Immature natural killer cell (primary cell): ENCODE measurements at regions not wholly inside any gene's neighbourhood (a gene's known extent, or its start where the extent isn't known, plus 50 kb on each side); places are given as distances from the start of the nearest gene placed in this dataset.

Source experiments
- DNase-seq, 3 donors: peaks; one replicate each; pipeline ENCODE4 v3.0.0; 2022; ENCODE audit warnings: mixed read lengths in 1 of 3
- H3K27ac Mint-ChIP-seq, 6 donors: one replicate each; pipeline ENCODE4 v1.8.0; 2020; ENCODE audit warnings: mixed read lengths in 6 of 6, mild to moderate bottlenecking in 5 of 6, inconsistent platforms in 4 of 6, moderate library complexity in 3 of 6
- H3K27me3 Mint-ChIP-seq, 3 donors: one replicate each; pipeline ENCODE4 v1.8.0; 2020 to 2021; ENCODE audit warnings: low read depth in 3 of 3, mild to moderate bottlenecking in 3 of 3, mixed read lengths in 3 of 3, moderate library complexity in 3 of 3, inconsistent platforms in 1 of 3
- H3K36me3 Mint-ChIP-seq, 3 donors: one replicate each; pipeline ENCODE4 v1.8.0; 2020; ENCODE audit warnings: mixed read lengths in 3 of 3, inconsistent platforms in 2 of 3, mild to moderate bottlenecking in 2 of 3
- H3K4me1 Mint-ChIP-seq, 2 donors: one replicate each; pipeline ENCODE4 v1.8.0; 2020; ENCODE audit warnings: inconsistent platforms in 2 of 2, mild to moderate bottlenecking in 2 of 2, mixed read lengths in 2 of 2, moderate library complexity in 1 of 2
- H3K4me3 Mint-ChIP-seq, 5 donors: one replicate each; pipeline ENCODE4 v1.8.0; 2020; ENCODE audit warnings: mild to moderate bottlenecking in 5 of 5, mixed read lengths in 5 of 5, inconsistent platforms in 3 of 5, moderate library complexity in 3 of 5
- H3K9me3 Mint-ChIP-seq, 6 donors: one replicate each; pipeline ENCODE4 v1.8.0; 2020; ENCODE audit warnings: mild to moderate bottlenecking in 6 of 6, mixed read lengths in 6 of 6, inconsistent platforms in 4 of 6, moderate library complexity in 3 of 6

DNA sequence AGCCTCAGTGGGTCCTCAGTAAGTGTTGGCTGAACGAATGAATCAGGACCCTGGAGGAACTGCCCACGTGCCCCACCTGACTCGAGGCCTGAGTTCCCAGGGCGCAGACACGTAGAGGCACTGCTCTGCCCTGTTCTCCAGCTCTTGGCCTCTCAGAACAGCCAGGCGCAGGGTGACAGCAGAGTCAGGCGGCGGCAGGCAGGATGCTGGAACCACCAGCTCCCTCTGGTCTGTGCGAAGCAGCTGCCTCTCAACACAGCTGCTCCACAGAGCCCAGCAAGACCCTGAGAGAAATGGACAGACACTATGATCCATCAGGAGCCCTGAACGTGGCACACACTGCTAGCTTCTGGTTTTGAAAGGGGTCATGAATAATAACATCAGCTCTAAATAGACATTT, 53.1 kb upstream of the BCO1 start:
- Mint-ChIP-seq H3K4me1 (no peaks in the 10 kb centered on the region), H3K27me3 (peaks cover 1 to 5% (median 3%) of the 10 kb centered on the region in 3 donors), H3K4me3 (no peak overlapping the region), H3K27ac (no peak overlapping the region), H3K36me3 (no peaks in the 10 kb centered on the region), H3K9me3 (no peaks in the 10 kb centered on the region)
- no peak for DNase-seq

DNA sequence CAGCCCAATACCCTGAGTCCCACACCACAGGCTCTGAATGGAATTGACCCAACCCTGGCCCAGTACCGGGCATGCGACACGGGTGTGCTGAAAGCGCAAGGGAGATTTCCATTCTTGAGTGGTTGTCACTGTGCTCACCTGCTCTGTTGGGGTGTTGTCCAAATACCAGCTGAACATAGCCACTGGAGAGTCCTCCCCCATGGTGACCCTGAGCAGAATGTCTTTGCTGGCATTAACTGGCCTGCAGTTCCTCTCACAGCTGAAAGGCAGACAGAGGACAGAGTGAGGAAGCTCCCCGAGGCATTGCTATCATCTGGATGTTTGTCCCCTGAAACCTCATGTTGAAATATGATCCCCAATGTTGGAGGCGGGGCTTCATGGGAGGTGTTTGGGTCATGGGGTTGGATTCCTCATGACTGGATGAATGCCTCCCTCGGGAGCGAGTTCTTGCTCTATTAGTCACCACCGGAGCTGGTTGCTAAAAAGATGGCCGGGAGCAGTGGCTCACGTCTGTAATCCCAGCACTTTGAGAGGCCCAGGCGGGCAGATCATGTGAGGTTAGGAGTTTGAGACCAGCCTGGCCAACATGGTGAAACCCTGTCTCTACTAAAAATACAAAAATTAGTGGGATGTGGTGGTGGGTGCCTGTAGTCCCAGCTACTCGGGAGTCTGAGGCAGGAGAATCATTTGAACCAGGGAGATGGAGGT, 57.3 kb upstream of the BCO1 start:
- no peak overlapping the region for H3K4me3 Mint-ChIP-seq
- H3K36me3 Mint-ChIP-seq: no peaks in the 10 kb centered on the region
- H3K27me3 Mint-ChIP-seq: peaks cover 1 to 3% (median 3%) of the 10 kb centered on the region in 3 donors
- H3K9me3 Mint-ChIP-seq: no peaks in the 10 kb centered on the region
- H3K27ac Mint-ChIP-seq: no peak overlapping the region
- no peak for DNase-seq
- H3K4me1 Mint-ChIP-seq: no peaks in the 10 kb centered on the region

DNA sequence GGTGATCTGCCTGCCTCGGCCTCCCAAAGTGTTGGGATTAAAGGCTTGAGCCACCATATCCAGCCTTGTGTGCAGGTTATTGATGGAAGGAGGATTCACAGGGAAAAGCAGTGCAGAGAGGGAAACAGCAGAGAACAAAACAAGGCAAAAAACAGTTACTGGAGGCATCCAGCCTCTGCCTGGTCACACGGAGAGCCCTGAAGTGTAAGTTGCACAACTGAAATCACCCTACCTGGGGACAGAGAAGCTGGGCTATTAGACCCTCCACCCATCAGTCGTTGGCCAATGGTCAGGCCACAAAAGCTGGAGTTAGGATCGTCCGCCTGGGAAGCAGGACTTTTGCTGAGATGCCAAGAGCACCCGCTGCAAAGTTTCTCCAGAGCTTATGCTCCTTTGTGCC, 57.9 kb upstream of the BCO1 start:
- no peaks in the 10 kb centered on the region for H3K4me1 Mint-ChIP-seq
- no peak for DNase-seq
- H3K27ac Mint-ChIP-seq: no peak overlapping the region
- H3K4me3 Mint-ChIP-seq: no peak overlapping the region
- no peaks in the 10 kb centered on the region for H3K9me3 Mint-ChIP-seq
- peaks cover 1 to 3% (median 3%) of the 10 kb centered on the region in 3 donors for H3K27me3 Mint-ChIP-seq
- no peaks in the 10 kb centered on the region for H3K36me3 Mint-ChIP-seq

DNA sequence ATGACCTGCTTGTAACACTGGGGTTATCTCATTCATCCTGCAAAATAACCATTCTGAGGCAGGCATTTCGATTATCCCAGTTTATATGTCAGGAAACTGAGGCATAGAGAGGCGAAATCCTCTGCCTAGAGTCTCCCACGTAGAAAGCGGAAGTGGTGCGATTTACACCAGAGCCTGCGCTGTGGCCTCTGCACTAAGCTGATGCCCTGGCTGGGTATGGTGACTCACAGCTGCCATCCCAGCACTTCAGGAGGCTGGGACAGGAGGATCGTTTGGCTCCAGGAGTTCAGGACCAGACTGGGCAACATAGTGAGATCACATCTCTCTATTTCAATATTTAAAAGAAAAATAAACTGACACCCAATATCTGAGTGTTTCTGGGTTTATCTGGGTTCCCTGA, 59.3 kb upstream of the BCO1 start:
- no peak for DNase-seq
- Mint-ChIP-seq H3K27ac (no peak overlapping the region), H3K4me3 (no peak overlapping the region), H3K36me3 (no peaks in the 10 kb centered on the region), H3K27me3 (peaks cover 1 to 3% (median 2%) of the 10 kb centered on the region in 3 donors), H3K9me3 (no peaks in the 10 kb centered on the region), H3K4me1 (no peaks in the 10 kb centered on the region)

DNA sequence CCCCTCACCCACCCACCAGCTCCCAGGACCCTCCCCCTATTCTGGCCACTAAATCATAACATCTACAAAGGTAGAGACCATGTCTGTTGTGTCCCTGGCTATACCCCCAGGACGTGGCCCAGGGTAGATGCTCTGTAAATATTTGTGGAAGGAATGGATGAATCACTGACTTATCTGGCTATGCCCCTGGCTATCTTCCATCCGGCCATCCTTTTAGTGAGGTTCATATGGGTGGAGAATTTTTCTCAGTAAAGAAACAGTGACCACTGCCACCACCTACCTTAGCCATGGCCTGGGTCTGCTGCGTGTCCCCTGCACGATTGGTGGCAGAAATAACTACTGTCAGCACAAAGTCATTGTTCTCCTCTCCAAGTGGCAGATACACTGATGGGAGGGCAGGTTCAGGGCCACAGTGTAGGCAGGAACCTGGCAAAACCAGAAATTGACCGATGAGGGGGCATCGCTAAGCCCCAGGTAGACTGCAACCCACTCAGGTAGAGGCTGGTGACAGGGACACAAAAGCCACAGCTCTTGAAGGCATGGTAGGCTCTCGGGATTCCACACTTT, 63.1 kb upstream of the BCO1 start:
- Mint-ChIP-seq H3K9me3 (no peaks in the 10 kb centered on the region), H3K27ac (peak overlapping the region in 1 of 6 donors; percentile 28), H3K4me3 (no peak overlapping the region), H3K4me1 (no peaks in the 10 kb centered on the region), H3K36me3 (no peaks in the 10 kb centered on the region), H3K27me3 (peaks cover under 1 to 2% (median 2%) of the 10 kb centered on the region in 3 donors)
- DNase-seq: no peak

DNA sequence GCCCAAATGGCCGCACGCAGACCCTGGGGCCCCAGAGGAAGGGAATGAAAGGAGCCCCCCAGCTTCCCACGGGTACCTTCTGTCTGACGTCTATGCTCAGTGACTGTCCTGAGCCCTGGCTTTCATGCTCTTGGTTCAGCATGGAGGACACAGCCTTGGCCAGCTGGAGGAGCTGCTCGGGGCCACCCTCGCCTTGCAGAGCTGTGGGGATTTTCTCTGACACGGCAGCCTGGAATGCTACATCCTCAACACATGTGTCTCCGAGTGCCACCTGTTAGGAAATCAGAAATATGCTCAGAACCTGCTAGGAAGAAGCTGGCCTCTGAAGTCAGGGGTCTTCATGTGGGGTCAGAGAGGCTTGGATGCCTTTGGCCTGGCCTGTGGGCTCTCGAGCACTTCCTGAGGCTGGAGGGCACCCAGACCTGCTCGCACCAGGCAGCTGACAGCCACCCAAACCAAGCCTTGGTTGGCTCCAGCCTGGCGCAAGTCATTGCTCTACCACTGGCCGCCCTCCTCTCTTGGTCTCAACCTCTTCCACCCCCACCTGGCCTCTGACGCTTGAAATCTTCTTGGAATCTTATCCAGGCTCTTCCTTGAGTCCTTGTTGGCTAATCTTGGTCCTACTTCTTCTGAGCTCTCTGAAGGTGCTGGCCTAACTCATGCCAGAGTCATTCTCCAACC, 63.7 kb upstream of the BCO1 start:
- Mint-ChIP-seq H3K36me3 (no peaks in the 10 kb centered on the region), H3K4me1 (no peaks in the 10 kb centered on the region), H3K4me3 (no peak overlapping the region), H3K27ac (no peak overlapping the region), H3K9me3 (no peaks in the 10 kb centered on the region), H3K27me3 (peaks cover 0 to 2% (median 2%) of the 10 kb centered on the region in 3 donors)
- no peak for DNase-seq

DNA sequence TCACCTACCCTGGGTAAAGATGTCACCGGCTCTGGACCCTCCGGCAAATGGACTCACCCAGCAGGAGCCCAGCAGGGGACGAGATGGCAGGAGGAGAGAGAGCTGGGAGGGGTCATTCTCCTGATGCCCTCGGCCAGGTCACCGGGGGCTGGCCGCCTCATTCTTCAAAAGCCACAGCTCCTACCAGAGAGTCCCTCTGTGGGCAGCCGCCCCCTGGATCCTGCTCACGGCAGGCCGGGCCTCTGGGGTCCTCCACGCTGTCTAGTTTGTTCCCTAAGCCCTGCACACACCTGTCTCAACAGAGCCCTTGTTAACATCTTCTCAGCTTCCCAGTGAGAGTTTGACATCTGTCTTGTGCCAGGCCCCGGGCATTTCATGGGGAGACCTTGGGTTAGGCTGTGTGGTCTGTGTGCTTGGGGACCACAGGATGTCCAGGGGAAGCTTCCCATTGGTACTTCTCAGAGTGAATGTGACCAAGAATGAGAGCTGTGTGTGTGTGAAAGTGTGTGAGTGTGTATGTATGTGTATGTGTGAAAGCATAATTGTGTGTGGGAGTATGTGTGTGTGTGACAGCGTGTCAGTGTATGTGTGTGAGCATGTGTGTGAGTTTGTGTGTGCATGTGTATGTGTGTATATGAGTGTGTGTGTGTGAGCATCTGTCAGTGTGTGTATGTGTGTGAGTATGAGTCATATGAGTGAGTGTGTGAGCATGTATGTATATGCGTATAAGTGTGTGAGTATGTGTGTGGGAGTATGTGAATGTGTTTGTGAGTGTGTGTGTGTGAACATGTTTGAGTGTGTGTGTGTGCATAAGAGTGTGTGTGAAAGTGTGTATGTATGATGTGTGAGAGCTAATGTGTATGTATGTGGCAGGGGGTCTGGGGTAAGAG, 65.5 kb upstream of the BCO1 start:
- H3K27ac Mint-ChIP-seq: no peak overlapping the region

DNA sequence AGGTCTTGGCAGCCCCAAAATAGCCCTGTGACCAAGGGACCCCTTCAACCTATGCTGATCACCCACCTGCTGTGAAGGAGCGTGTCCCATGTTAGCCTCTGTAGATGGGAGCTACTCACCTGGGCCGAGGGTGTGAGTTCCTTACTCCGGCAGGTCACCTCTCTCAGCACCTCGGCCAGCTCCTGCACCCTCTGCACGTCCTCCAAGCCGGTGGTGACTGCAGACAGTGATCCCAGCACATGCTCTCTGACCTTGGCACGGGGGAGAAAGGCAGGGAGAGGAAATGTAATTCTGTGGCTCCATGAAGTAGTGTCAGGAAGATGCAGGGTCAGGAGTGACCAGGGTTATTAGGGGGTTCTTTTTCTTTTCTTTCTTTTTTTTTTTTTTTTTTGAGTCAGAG, 67.7 kb upstream of the BCO1 start:
- Mint-ChIP-seq H3K9me3 (peaks cover 0 to 4% (median 0%) of the 10 kb centered on the region in 6 donors), H3K27ac (no peak overlapping the region), H3K36me3 (no peaks in the 10 kb centered on the region), H3K4me3 (no peak overlapping the region), H3K27me3 (peaks cover under 1 to 5% (median 2%) of the 10 kb centered on the region in 3 donors), H3K4me1 (no peaks in the 10 kb centered on the region)
- DNase-seq: no peak

More for the DNA sequence above, 65.5 kb upstream of the BCO1 start:
- DNase-seq: no peak
- Mint-ChIP-seq H3K27me3 (peaks cover 2% of the 10 kb centered on the region in 3 donors), H3K36me3 (no peaks in the 10 kb centered on the region), H3K4me3 (no peak overlapping the region), H3K9me3 (no peaks in the 10 kb centered on the region), H3K4me1 (no peaks in the 10 kb centered on the region)

DNA sequence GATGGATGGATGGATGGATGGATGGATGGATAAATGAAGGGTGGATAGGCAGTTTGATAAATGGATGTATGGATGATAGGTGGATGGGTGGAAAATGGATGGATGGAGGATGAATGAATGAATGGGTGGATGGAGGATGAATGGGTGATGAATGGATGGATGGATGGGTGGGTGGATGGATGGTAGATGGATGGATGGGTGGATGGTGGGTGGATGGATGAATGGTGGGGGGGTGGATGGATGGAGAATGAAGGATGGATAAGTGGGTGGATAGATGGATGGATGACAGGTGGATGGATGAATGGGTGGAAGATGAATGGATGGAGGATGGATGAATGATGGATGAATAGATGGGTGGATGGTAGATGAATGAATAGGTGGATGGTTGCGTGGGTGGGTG, 70.1 kb upstream of the BCO1 start:
- Mint-ChIP-seq H3K4me3 (no peak overlapping the region), H3K36me3 (no peaks in the 10 kb centered on the region), H3K27ac (no peak overlapping the region)

DNA sequence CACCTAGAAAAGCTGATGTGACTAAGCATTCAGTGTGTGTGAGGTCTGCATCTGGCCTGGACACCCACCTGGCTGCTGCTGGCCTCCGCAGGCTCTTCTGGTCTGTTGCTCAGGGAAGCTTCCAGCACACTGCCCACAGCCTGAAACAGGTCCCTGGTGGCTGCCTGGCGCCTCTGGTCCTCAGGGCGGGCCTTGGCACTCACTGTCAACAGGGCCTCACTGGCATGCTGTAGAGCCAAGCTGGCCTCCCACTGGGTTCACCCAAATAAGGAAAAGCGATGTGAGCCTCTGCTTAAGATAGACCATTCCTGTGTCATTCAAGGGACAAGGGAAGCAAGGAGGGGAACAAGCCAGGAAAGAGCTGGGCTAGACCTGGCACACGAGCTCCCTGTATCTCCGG, 70.6 kb upstream of the BCO1 start:
- no peak overlapping the region for H3K27ac Mint-ChIP-seq

More for the DNA sequence above, 70.1 kb upstream of the BCO1 start:
- peaks cover 0 to 4% (median 0%) of the 10 kb centered on the region in 6 donors for H3K9me3 Mint-ChIP-seq
- DNase-seq: no peak
- H3K27me3 Mint-ChIP-seq: peaks cover 2 to 5% (median 3%) of the 10 kb centered on the region in 3 donors
- no peaks in the 10 kb centered on the region for H3K4me1 Mint-ChIP-seq

DNA sequence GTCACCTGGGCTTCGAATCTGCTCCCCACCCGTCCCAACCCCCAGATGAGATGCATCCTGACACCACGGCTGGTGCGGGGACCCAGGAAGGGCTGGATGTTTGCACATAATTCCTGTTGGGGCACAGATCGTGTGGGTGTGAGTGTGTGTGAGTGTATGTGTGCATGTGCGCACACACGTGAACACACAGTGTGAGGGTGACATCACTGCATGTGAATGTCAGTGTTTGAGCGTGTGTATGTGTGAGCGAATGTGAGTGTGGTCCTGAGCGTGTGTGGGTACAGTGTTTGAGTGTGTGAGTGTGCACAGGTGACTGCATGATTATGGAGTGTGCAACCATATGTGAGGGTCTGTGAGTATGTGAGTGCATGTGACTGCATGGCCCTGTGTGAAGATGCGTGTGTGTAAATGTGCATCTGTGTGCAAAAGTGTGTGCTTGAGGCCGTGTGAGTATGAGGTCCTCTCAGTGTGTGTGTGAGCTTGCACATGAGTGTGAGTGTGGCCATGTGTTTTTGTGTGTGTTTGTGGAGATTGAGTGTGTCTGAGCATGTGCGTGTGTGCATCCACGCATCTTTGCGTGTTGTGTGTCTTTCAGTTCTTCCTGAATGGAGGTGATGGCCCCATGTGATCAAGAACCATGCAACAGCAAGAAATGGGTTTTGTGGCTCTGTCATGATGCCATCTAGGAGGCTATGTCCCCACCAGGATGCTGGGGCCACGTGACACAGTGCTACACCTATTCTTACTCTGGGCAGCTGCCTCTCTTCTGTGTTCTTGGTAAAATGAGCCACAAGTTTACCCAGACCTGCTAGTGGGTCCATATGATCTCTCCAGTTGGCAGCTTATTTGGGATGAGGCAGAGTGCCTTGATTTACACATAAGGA, 70.5 kb upstream of the GCSH start:
- Mint-ChIP-seq H3K27ac (no peak overlapping the region), H3K4me3 (no peak overlapping the region), H3K36me3 (no peaks in the 10 kb centered on the region), H3K9me3 (peaks cover 0 to 4% (median 0%) of the 10 kb centered on the region in 6 donors), H3K4me1 (no peaks in the 10 kb centered on the region), H3K27me3 (peaks cover 0 to 5% (median 3%) of the 10 kb centered on the region in 3 donors)
- DNase-seq: no peak

More for the DNA sequence above, 70.6 kb upstream of the BCO1 start:
- no peak for DNase-seq
- peaks cover 0 to 5% (median 3%) of the 10 kb centered on the region in 3 donors for H3K27me3 Mint-ChIP-seq
- H3K4me1 Mint-ChIP-seq: no peaks in the 10 kb centered on the region
- no peak overlapping the region for H3K4me3 Mint-ChIP-seq
- H3K9me3 Mint-ChIP-seq: peaks cover 0 to 4% (median 0%) of the 10 kb centered on the region in 6 donors
- H3K36me3 Mint-ChIP-seq: no peaks in the 10 kb centered on the region

DNA sequence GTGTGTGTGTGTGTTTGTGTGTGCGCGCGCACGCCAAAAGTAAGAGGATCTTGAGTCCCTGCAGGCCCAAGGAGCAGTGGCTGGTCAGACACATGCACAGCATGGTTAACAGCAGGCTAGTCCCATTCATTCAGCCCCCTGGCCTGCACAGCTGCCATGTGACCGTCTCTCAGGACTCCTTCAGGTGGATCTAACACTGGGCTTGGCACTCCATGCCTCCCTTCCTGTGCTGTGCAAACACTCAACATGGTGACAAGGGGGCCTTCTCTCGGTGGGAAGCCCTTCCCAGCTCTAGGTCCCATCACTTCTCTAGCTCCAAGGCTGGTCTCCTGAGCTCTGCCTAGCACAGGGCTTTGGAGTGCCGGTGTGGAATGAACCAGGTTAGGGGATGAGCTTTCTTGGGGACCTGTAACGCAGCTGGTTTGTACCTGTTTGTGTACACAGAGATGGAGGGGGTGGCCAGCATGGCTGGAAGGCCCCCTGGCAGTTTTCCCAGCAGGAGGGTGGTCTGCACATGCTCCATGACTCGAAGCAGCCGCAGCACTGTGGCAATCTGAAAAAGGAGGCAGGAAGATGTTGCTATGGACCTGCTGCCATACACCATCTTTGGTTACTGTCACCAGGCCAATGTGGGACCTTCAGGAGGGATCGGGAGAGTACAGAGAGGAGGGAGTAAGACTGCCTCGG, 69.4 kb upstream of the GCSH start:
- DNase-seq: no peak
- H3K27me3 Mint-ChIP-seq: peaks cover 0 to 6% (median 5%) of the 10 kb centered on the region in 3 donors
- no peak overlapping the region for H3K27ac Mint-ChIP-seq
- H3K4me3 Mint-ChIP-seq: no peak overlapping the region
- H3K36me3 Mint-ChIP-seq: no peaks in the 10 kb centered on the region
- H3K9me3 Mint-ChIP-seq: peaks cover 0 to 4% (median 0%) of the 10 kb centered on the region in 6 donors
- H3K4me1 Mint-ChIP-seq: no peaks in the 10 kb centered on the region
